ENCODE measurements at regions not wholly inside any gene's neighbourhood (a gene's known extent, or its start where the extent isn't known, plus 50 kb on each side); places are given as distances from the start of the nearest gene placed in this dataset.

- Histone ChIP-seq H3K4me3 (no peak overlapping the region), H3K9me3 (peaks cover 0 to 25% (median 10%) of the 10 kb centered on the region in 8 donors), H3K27me3 (replicated peaks in 1 of 7) (peaks cover 0 to 13% (median 0%) of the 10 kb centered on the region in 7 donors), H3K36me3 (no peaks in the 10 kb centered on the region), H3K27ac (no peak overlapping the region), H3K4me1 (no peaks in the 10 kb centered on the region)
- no peak for DNase-seq
- intact Hi-C loops (cut with DNase I; ENCODE audit: low total_unique reads): no loop called here
- 62 to 74% (median 67%) methylated on average over 5 of the region's 5 CpGs for WGBS, 5 donors
- TF ChIP-seq POLR2A (IDR thresholded peaks at IDR 0.05) (no peak), POLR2AphosphoS5 (IDR thresholded peaks at IDR 0.05) (no peak), CTCF (IDR thresholded peaks at IDR 0.05 in 8 of 11, conservative IDR thresholded peaks at IDR 0.05 in 3 of 11) (no peak)
Measured at GRCh38 chr11:133660202-133660568, 127.9 kb upstream of the OPCML start.

DNA sequence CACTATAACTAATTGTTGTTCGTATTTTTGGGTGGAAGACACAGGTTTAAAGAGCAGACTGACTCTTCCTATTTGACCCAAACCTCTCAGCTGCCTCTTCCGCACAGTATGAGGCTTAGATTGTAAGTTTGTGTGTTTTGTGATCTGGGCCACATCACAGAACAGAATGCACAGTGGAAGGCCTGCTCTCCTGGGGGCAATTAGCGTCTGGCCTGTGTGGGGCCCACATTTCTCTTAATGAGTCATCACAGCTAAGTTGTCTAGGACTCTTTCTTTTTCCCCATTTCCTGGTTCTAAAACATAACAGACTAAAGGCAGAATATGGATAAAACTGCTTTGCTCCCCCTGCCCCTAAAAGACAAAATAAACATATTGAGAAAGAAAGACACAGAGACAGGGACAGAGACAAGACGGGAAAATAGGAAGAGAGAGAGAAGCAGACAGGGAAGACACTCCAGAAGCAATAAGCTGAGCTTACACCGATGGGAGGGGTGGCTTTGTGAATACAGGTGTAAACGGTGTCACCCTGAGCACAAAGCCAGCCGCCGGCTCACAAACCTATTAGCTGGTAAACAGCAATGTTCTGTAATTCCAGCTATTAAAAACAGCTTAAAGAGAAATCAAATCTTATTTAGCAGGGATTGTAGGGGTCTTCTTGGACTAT, 127.4 kb upstream of the OPCML start:
- Histone ChIP-seq H3K36me3 (no peaks in the 10 kb centered on the region), H3K4me3 (no peak overlapping the region), H3K4me1 (no peaks in the 10 kb centered on the region), H3K9me3 (peaks cover 0 to 25% (median 10%) of the 10 kb centered on the region in 8 donors), H3K27me3 (replicated peaks in 1 of 7) (peaks cover 0 to 13% (median 0%) of the 10 kb centered on the region in 7 donors), H3K27ac (no peak overlapping the region)
- 57 to 65% (median 60%) methylated on average over 8 of the region's 8 CpGs for WGBS, 5 donors
- TF ChIP-seq CTCF (IDR thresholded peaks at IDR 0.05 in 8 of 11, conservative IDR thresholded peaks at IDR 0.05 in 3 of 11): no peak
- TF ChIP-seq POLR2A (IDR thresholded peaks at IDR 0.05): no peak
- TF ChIP-seq POLR2AphosphoS5 (IDR thresholded peaks at IDR 0.05): no peak
- intact Hi-C loops (cut with DNase I; ENCODE audit: low total_unique reads): no loop called here
- DNase-seq: no peak

DNA sequence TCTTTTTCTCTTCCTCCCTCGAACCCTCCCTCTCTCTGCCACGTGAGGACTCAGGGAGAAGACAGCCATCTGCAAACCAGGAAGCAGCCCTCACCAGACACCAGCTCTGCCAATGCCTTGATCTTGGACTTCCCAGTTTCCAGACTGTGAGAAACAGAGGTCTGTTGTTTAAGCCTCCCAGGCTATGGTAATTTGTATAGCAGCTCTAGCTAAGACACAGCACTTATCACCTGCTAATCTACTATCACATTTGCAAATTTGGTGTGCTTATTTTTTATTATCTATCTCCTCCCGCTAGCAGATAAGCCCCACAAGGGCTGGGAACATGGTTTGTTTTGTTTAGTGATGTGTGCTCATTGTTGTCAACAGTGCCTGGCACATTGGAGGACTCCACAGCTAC, 124.8 kb upstream of the OPCML start:
- Histone ChIP-seq H3K4me1 (no peaks in the 10 kb centered on the region), H3K27ac (no peak overlapping the region), H3K27me3 (replicated peaks in 1 of 7) (peaks cover 0 to 13% (median 0%) of the 10 kb centered on the region in 7 donors), H3K4me3 (no peak overlapping the region), H3K9me3 (peaks cover 0 to 25% (median 10%) of the 10 kb centered on the region in 8 donors), H3K36me3 (no peaks in the 10 kb centered on the region)
- no peak for DNase-seq
- no peak for TF ChIP-seq POLR2A (IDR thresholded peaks at IDR 0.05)
- no peak for TF ChIP-seq CTCF (IDR thresholded peaks at IDR 0.05 in 8 of 11, conservative IDR thresholded peaks at IDR 0.05 in 3 of 11)
- no peak for TF ChIP-seq POLR2AphosphoS5 (IDR thresholded peaks at IDR 0.05)
- 55 to 69% (median 63%) methylated on average over 3 of the region's 3 CpGs for WGBS, 5 donors
- intact Hi-C loops (cut with DNase I; ENCODE audit: low total_unique reads): no loop called here

GRCh38 chr11:133656082-133656635, 123.9 kb upstream of the OPCML start:
- peaks cover 0 to 25% (median 10%) of the 10 kb centered on the region in 8 donors for H3K9me3 ChIP-seq
- H3K27ac ChIP-seq: no peak overlapping the region
- H3K36me3 ChIP-seq: no peaks in the 10 kb centered on the region
- TF ChIP-seq POLR2A (IDR thresholded peaks at IDR 0.05) (no peak), CTCF (IDR thresholded peaks at IDR 0.05 in 8 of 11, conservative IDR thresholded peaks at IDR 0.05 in 3 of 11) (no peak), POLR2AphosphoS5 (IDR thresholded peaks at IDR 0.05) (no peak)
- no peak overlapping the region for H3K4me3 ChIP-seq
- intact Hi-C loops (cut with DNase I; ENCODE audit: low total_unique reads): no loop called here
- WGBS, 5 donors: 66 to 74% (median 71%) methylated on average over 13 of the region's 13 CpGs
- H3K27me3 ChIP-seq (replicated peaks in 1 of 7): peaks cover 0 to 13% (median 0%) of the 10 kb centered on the region in 7 donors
- H3K4me1 ChIP-seq: no peaks in the 10 kb centered on the region
- DNase-seq: no peak
